ENCODE measurements at regions not wholly inside any gene's neighbourhood (a gene's known extent, or its start where the extent isn't known, plus 50 kb on each side); places are given as distances from the start of the nearest gene placed in this dataset.

- no peak for TF ChIP-seq CTCF (IDR thresholded peaks at IDR 0.05)
- ATAC-seq = no peak
- Mint-ChIP-seq H3K4me3 (no peak overlapping the region), H3K4me1 (peaks cover 7 to 28% of the 10 kb centered on the region in 2 donors), H3K27ac (no peak overlapping the region), H3K9me3 (no peaks in the 10 kb centered on the region), H3K36me3 (no peaks in the 10 kb centered on the region), H3K27me3 (ENCODE audit: low read depth in 2 of 2) (no peaks in the 10 kb centered on the region)
- whole genome bisulfite sequencing (ENCODE audit: insufficient coverage) = 95% methylated on average over 4 of the region's 4 CpGs
- intact Hi-C loops (cut with micrococcal nuclease) = no loop called here
- H3K4me3 ChIP-seq (ENCODE audit: low read length) = no peak overlapping the region
- H3K27me3 ChIP-seq (ENCODE audit: control insufficient read depth, insufficient read depth, low read length) = no peaks in the 10 kb centered on the region
- no peak overlapping the region for H3K27ac ChIP-seq (ENCODE audit: low read length)
- H3K9me3 ChIP-seq (ENCODE audit: control insufficient read depth, insufficient read depth, low read length) = no peaks in the 10 kb centered on the region
- DNase-seq = no peak
- no peaks in the 10 kb centered on the region for H3K36me3 ChIP-seq (ENCODE audit: control insufficient read depth, insufficient read depth, low read length)
- H3K4me1 ChIP-seq (ENCODE audit: control insufficient read depth, insufficient read depth, low read length) = peaks cover 8% of the 10 kb centered on the region
These were observed 536.0 kb upstream of the JARID2 start for GRCh38 chr6:14709900-14710299.

GRCh38 chr6:14710421-14710820 lies 535.4 kb upstream of the JARID2 start:
- Mint-ChIP-seq H3K4me1 (peaks cover 7 to 29% of the 10 kb centered on the region in 2 donors), H3K4me3 (no peak overlapping the region), H3K27me3 (ENCODE audit: low read depth in 2 of 2) (no peaks in the 10 kb centered on the region), H3K27ac (no peak overlapping the region), H3K9me3 (no peaks in the 10 kb centered on the region), H3K36me3 (no peaks in the 10 kb centered on the region)
- TF ChIP-seq CTCF (IDR thresholded peaks at IDR 0.05) = no peak
- intact Hi-C loops (cut with micrococcal nuclease) = no loop called here
- Histone ChIP-seq H3K9me3 (ENCODE audit: control insufficient read depth, insufficient read depth, low read length) (no peaks in the 10 kb centered on the region), H3K4me3 (ENCODE audit: low read length) (no peak overlapping the region), H3K27ac (ENCODE audit: low read length) (no peak overlapping the region), H3K27me3 (ENCODE audit: control insufficient read depth, insufficient read depth, low read length) (no peaks in the 10 kb centered on the region), H3K36me3 (ENCODE audit: control insufficient read depth, insufficient read depth, low read length) (no peaks in the 10 kb centered on the region), H3K4me1 (ENCODE audit: control insufficient read depth, insufficient read depth, low read length) (peaks cover 8% of the 10 kb centered on the region)
- 95% methylated on average over 5 of the region's 5 CpGs for WGBS (ENCODE audit: insufficient coverage)
- no peak for ATAC-seq
- DNase-seq = no peak

GRCh38 chr6:14711056-14711703 lies 534.7 kb upstream of the JARID2 start:
- no peaks in the 10 kb centered on the region for H3K36me3 ChIP-seq (ENCODE audit: control insufficient read depth, insufficient read depth, low read length)
- no peak overlapping the region for H3K4me3 ChIP-seq (ENCODE audit: low read length)
- WGBS (ENCODE audit: insufficient coverage) = 62% methylated on average over 3 of the region's 3 CpGs
- TF ChIP-seq CTCF (IDR thresholded peaks at IDR 0.05) = peak; percentile 32
- Mint-ChIP-seq H3K36me3 (no peaks in the 10 kb centered on the region), H3K27me3 (ENCODE audit: low read depth in 2 of 2) (no peaks in the 10 kb centered on the region), H3K4me1 (peaks cover 7 to 37% of the 10 kb centered on the region in 2 donors), H3K9me3 (no peaks in the 10 kb centered on the region), H3K4me3 (no peak overlapping the region), H3K27ac (peak overlapping the region in 1 of 2 donors; percentile 67)
- no peaks in the 10 kb centered on the region for H3K27me3 ChIP-seq (ENCODE audit: control insufficient read depth, insufficient read depth, low read length)
- H3K27ac ChIP-seq (ENCODE audit: low read length) = no peak overlapping the region
- intact Hi-C loops (cut with micrococcal nuclease) = no loop called here
- H3K9me3 ChIP-seq (ENCODE audit: control insufficient read depth, insufficient read depth, low read length) = no peaks in the 10 kb centered on the region
- peaks cover 12% of the 10 kb centered on the region for H3K4me1 ChIP-seq (ENCODE audit: control insufficient read depth, insufficient read depth, low read length)
- peak; percentile 82 to 85 (median 82) for ATAC-seq
- DNase-seq = peak in 1 of 2 donors; percentile 61
